GM10266 (cell line): ENCODE measurements at regions not wholly inside any gene's neighbourhood (a gene's known extent, or its start where the extent isn't known, plus 50 kb on each side); places are given as distances from the start of the nearest gene placed in this dataset.

Source experiments
- DNase-seq: peaks from one replicate; pipeline ENCODE4 v3.0.0; 2012; ENCODE audit errors: extremely low spot score
- CTCF ChIP-seq: IDR thresholded peaks from 2 replicates; pipeline ENCODE4 v1.5.1; 2012; ENCODE audit warnings: mild to moderate bottlenecking, low read depth; ENCODE audit not compliant: control insufficient read depth, insufficient read depth; ENCODE audit errors: missing control alignments

- no peak for DNase-seq
- no peak for TF ChIP-seq CTCF
Observed at GRCh38 chr15:98051734-98052133, 91.2 kb downstream of the ARRDC4 start.

DNA sequence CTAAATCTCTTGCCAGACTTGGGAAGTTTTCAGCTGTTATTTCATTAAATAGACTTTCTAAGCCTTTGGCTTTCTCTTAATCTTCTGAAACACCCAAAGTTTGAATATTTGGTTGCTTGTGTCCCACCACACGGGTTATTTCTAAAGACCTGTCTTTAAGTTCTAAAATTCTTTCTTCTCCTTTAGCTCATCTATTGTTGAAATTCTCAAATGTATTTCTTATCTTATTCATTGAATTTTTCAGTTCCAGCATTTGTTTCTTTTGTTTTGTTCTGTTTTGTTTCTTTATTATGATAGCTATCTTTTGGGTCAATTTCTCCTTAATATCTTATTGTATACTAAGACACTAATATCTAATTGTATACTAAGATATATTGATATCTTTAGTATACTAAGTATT lies 97.0 kb downstream of the ARRDC4 start:
- no peak for TF ChIP-seq CTCF
- no peak for DNase-seq

GRCh38 chr15:98062869-98063268 lies 102.4 kb downstream of the ARRDC4 start:
- TF ChIP-seq CTCF: no peak
- DNase-seq: no peak

DNA sequence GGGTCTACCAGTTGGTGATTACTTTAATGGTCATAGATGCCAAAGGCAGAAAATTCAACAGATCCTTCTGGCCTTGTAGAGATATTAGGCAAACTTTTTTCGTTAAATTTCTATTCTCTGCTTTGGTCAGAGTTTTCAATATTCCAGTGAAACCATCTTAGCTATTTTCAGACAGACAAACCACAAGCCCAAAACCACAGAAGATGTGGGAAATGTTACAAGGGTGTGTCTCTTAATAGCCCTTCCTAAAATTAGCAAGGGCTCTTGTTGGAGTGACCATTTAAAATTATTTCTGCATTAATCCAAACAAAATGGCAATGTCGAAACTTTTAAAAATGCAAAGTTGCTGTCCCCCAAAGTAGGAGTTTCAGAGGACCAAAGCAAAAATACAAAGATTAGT lies 102.8 kb downstream of the ARRDC4 start:
- no peak for DNase-seq
- TF ChIP-seq CTCF: no peak

- DNase-seq: no peak
- no peak for TF ChIP-seq CTCF
Observed at GRCh38 chr15:98063871-98064270, 103.4 kb downstream of the ARRDC4 start.

GRCh38 chr15:98067339-98067738 lies 106.8 kb downstream of the ARRDC4 start:
- no peak for TF ChIP-seq CTCF
- DNase-seq: no peak

GRCh38 chr15:98069256-98069655 lies 108.8 kb downstream of the ARRDC4 start:
- TF ChIP-seq CTCF: no peak
- no peak for DNase-seq
